GM12864 (cell line): ENCODE measurements at regions not wholly inside any gene's neighbourhood (a gene's known extent, or its start where the extent isn't known, plus 50 kb on each side); places are given as distances from the start of the nearest gene placed in this dataset.
"Not testable (repeated sequence)": the region's sequence is repeated elsewhere in the genome, so short reads cannot be mapped to it uniquely, and the experiment has no call there.

Experiments
- DNase-seq: peaks from one replicate; pipeline ENCODE4 v3.0.0-alpha.2; 2011; ENCODE audit warnings: low read depth
- H3K4me3 ChIP-seq: 2 replicates; pipeline ENCODE4 v1.5.1; 2011; ENCODE audit warnings: mild to moderate bottlenecking, low read depth, low read length, control low read depth
- CTCF ChIP-seq: IDR thresholded peaks from 2 replicates; pipeline ENCODE4 v1.5.1; 2011; ENCODE audit warnings: low read depth, mild to moderate bottlenecking, moderate library complexity, low read length, control low read depth, inconsistent platforms; ENCODE audit errors: missing control alignments

- no peak for TF ChIP-seq CTCF
- no peak overlapping the region for H3K4me3 ChIP-seq
- DNase-seq, result no peak
These were observed 81.6 kb upstream of the RNU2-1 start for GRCh38 chr17:43315369-43315768.

GRCh38 chr17:43314611-43315011 is 80.8 kb upstream of the RNU2-1 start:
- no peak for TF ChIP-seq CTCF
- DNase-seq, result no peak
- H3K4me3 ChIP-seq, result no peak overlapping the region

GRCh38 chr17:43312011-43312410 is 78.2 kb upstream of the RNU2-1 start:
- TF ChIP-seq CTCF, result no peak
- DNase-seq, result no peak

GRCh38 chr17:43309505-43310332 is 75.9 kb upstream of the RNU2-1 start:
- no peak for DNase-seq
- H3K4me3 ChIP-seq, result no peak overlapping the region
- TF ChIP-seq CTCF, result no peak

More at GRCh38 chr17:43312011-43312410, 78.2 kb upstream of the RNU2-1 start:
- no peak overlapping the region for H3K4me3 ChIP-seq

- no peak overlapping the region for H3K4me3 ChIP-seq
- TF ChIP-seq CTCF, result no peak
- no peak for DNase-seq
These were observed 75.2 kb upstream of the RNU2-1 start for GRCh38 chr17:43308999-43309398.

GRCh38 chr17:43304792-43305191 is 71.0 kb upstream of the RNU2-1 start:
- DNase-seq, H3K4me3 ChIP-seq: not testable (repeated sequence)

- not testable (repeated sequence) for H3K4me3 ChIP-seq, DNase-seq
These were observed 69.3 kb upstream of the RNU2-1 start for GRCh38 chr17:43303049-43303448.

GRCh38 chr17:43299300-43300076 is 65.7 kb upstream of the RNU2-1 start:
- not testable (repeated sequence) for H3K4me3 ChIP-seq, DNase-seq

GRCh38 chr17:43289670-43290069 is 55.9 kb upstream of the RNU2-1 start:
- DNase-seq, H3K4me3 ChIP-seq: not testable (repeated sequence)

- not testable (repeated sequence) for DNase-seq, H3K4me3 ChIP-seq
These were observed 49.8 kb upstream of the RNU2-1 start for GRCh38 chr17:43283606-43284005.
